ENCODE measurements at regions not wholly inside any gene's neighbourhood (a gene's known extent, or its start where the extent isn't known, plus 50 kb on each side); places are given as distances from the start of the nearest gene placed in this dataset.

- Histone ChIP-seq H3K9ac (ENCODE audit: low read length) (no peak overlapping the region), H2AFZ (ENCODE audit: low read depth, low read length, severe bottlenecking) (no peak overlapping the region), H3K36me3 (ENCODE audit: low read length) (no peaks in the 10 kb centered on the region), H3K9me2 (replicated peaks; ENCODE audit: insufficient read depth, low read length) (no peaks in the 10 kb centered on the region), H4K20me1 (ENCODE audit: low read depth, low read length) (no peaks in the 10 kb centered on the region), H3K27ac (ENCODE audit: low read depth, low read length) (no peak overlapping the region), H3K4me2 (ENCODE audit: low read depth, low read length, poor library complexity, severe bottlenecking) (no peak overlapping the region), H3K79me2 (ENCODE audit: insufficient read depth, low read length) (no peaks in the 10 kb centered on the region), H3F3A (ENCODE audit: insufficient read depth) (no peaks in the 10 kb centered on the region), H3K9me3 (ENCODE audit: insufficient read depth, low read length) (no peaks in the 10 kb centered on the region), H3K27me3 (ENCODE audit: low read length) (no peaks in the 10 kb centered on the region), H3K4me3 (ENCODE audit: insufficient read depth, low read length, poor library complexity, severe bottlenecking) (no peak overlapping the region)
- TF ChIP-seq EZH2phosphoT487 (conservative IDR thresholded peaks at IDR 0.05; ENCODE audit: low read length), result no peak
- no peak for TF ChIP-seq CTCF (IDR thresholded peaks at IDR 0.05; ENCODE audit: insufficient read depth, low read length, poor library complexity, severe bottlenecking)
Observed at GRCh38 chr18:24876266-24876665, 415.8 kb downstream of the HRH4 start.

- H3K79me2 ChIP-seq (ENCODE audit: insufficient read depth, low read length), result no peaks in the 10 kb centered on the region
- H3K9me2 ChIP-seq (replicated peaks; ENCODE audit: insufficient read depth, low read length), result no peaks in the 10 kb centered on the region
- no peak overlapping the region for H3K4me2 ChIP-seq (ENCODE audit: low read depth, low read length, poor library complexity, severe bottlenecking)
- no peaks in the 10 kb centered on the region for H3F3A ChIP-seq (ENCODE audit: insufficient read depth)
- H2AFZ ChIP-seq (ENCODE audit: low read depth, low read length, severe bottlenecking), result no peak overlapping the region
- no peak overlapping the region for H3K4me3 ChIP-seq (ENCODE audit: insufficient read depth, low read length, poor library complexity, severe bottlenecking)
- no peak for TF ChIP-seq EZH2phosphoT487 (conservative IDR thresholded peaks at IDR 0.05; ENCODE audit: low read length)
- TF ChIP-seq CTCF (IDR thresholded peaks at IDR 0.05; ENCODE audit: insufficient read depth, low read length, poor library complexity, severe bottlenecking), result no peak
- no peak overlapping the region for H3K9ac ChIP-seq (ENCODE audit: low read length)
- no peaks in the 10 kb centered on the region for H3K9me3 ChIP-seq (ENCODE audit: insufficient read depth, low read length)
- H3K27ac ChIP-seq (ENCODE audit: low read depth, low read length), result no peak overlapping the region
- no peaks in the 10 kb centered on the region for H4K20me1 ChIP-seq (ENCODE audit: low read depth, low read length)
- H3K27me3 ChIP-seq (ENCODE audit: low read length), result no peaks in the 10 kb centered on the region
- no peaks in the 10 kb centered on the region for H3K36me3 ChIP-seq (ENCODE audit: low read length)
Observed at GRCh38 chr18:24877066-24877465, 416.6 kb downstream of the HRH4 start.

- H3K27ac ChIP-seq (ENCODE audit: low read depth, low read length), result no peak overlapping the region
- no peaks in the 10 kb centered on the region for H3K79me2 ChIP-seq (ENCODE audit: insufficient read depth, low read length)
- H3K4me2 ChIP-seq (ENCODE audit: low read depth, low read length, poor library complexity, severe bottlenecking), result no peak overlapping the region
- no peaks in the 10 kb centered on the region for H3F3A ChIP-seq (ENCODE audit: insufficient read depth)
- no peak for TF ChIP-seq EZH2phosphoT487 (conservative IDR thresholded peaks at IDR 0.05; ENCODE audit: low read length)
- TF ChIP-seq CTCF (IDR thresholded peaks at IDR 0.05; ENCODE audit: insufficient read depth, low read length, poor library complexity, severe bottlenecking), result no peak
- H3K4me3 ChIP-seq (ENCODE audit: insufficient read depth, low read length, poor library complexity, severe bottlenecking), result no peak overlapping the region
- no peak overlapping the region for H2AFZ ChIP-seq (ENCODE audit: low read depth, low read length, severe bottlenecking)
- H3K9ac ChIP-seq (ENCODE audit: low read length), result no peak overlapping the region
- no peaks in the 10 kb centered on the region for H3K36me3 ChIP-seq (ENCODE audit: low read length)
- H3K9me2 ChIP-seq (replicated peaks; ENCODE audit: insufficient read depth, low read length), result no peaks in the 10 kb centered on the region
- H4K20me1 ChIP-seq (ENCODE audit: low read depth, low read length), result no peaks in the 10 kb centered on the region
- no peaks in the 10 kb centered on the region for H3K9me3 ChIP-seq (ENCODE audit: insufficient read depth, low read length)
- H3K27me3 ChIP-seq (ENCODE audit: low read length), result no peaks in the 10 kb centered on the region
Observed at GRCh38 chr18:24877546-24877945, 417.1 kb downstream of the HRH4 start.
